GM12864 (cell line): ENCODE measurements at regions not wholly inside any gene's neighbourhood (a gene's known extent, or its start where the extent isn't known, plus 50 kb on each side); places are given as distances from the start of the nearest gene placed in this dataset.

Experiments
- DNase-seq: peaks from one replicate; pipeline ENCODE4 v3.0.0-alpha.2; 2011; ENCODE audit warnings: low read depth
- H3K4me3 ChIP-seq: 2 replicates; pipeline ENCODE4 v1.5.1; 2011; ENCODE audit warnings: mild to moderate bottlenecking, low read depth, low read length, control low read depth
- CTCF ChIP-seq: IDR thresholded peaks from 2 replicates; pipeline ENCODE4 v1.5.1; 2011; ENCODE audit warnings: low read depth, mild to moderate bottlenecking, moderate library complexity, low read length, control low read depth, inconsistent platforms; ENCODE audit errors: missing control alignments

GRCh38 chr15:94584833-94585244, 353.5 kb downstream of the MCTP2 start:
- TF ChIP-seq CTCF = no peak
- no peak overlapping the region for H3K4me3 ChIP-seq
- peak; percentile 10 for DNase-seq

GRCh38 chr15:94586099-94586498, 354.7 kb downstream of the MCTP2 start:
- TF ChIP-seq CTCF = no peak
- no peak overlapping the region for H3K4me3 ChIP-seq
- no peak for DNase-seq

GRCh38 chr15:94587113-94587512, 355.8 kb downstream of the MCTP2 start:
- no peak for DNase-seq
- TF ChIP-seq CTCF = no peak

DNA sequence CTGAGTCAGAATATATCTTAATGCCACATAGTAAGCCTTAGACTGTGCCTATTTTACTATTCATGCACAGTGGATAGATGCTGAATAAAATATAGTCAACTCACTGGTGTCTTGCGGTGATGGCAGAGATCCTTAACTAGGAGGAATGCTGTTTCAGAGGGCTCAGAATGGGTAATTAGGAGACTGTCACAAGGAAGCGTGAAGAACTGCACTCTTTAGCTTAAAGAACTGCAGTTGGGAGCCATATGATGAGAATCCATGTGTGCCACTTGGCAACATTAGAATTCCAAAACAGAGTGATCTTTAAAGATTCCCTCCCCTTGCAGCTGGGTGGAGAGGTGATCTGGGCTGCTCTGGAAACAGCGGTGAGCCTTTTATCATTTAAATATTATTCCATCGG, 357.6 kb downstream of the MCTP2 start:
- no peak for DNase-seq
- H3K4me3 ChIP-seq = no peak overlapping the region
- no peak for TF ChIP-seq CTCF

More at GRCh38 chr15:94587113-94587512, 355.8 kb downstream of the MCTP2 start:
- no peak overlapping the region for H3K4me3 ChIP-seq

DNA sequence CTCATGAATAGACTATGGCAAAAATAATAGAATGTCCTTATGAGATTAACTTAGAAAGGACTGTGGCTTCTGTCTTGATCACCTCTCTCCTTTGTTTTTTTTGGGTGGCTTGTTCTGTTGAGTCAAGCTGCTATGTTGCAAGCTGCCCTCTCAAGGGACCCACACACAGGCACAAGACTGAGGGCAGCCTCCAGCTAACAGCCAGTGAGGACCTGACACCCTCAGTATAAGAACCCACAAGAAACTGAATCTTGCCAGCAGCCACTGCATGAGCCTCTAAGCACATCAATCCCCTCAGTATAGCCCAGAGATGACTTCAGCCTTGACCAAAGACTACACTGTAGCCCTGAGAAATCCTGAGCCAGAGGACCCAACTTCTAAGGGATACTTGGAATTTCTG, 361.1 kb downstream of the MCTP2 start:
- TF ChIP-seq CTCF = no peak
- H3K4me3 ChIP-seq = no peak overlapping the region
- no peak for DNase-seq

DNA sequence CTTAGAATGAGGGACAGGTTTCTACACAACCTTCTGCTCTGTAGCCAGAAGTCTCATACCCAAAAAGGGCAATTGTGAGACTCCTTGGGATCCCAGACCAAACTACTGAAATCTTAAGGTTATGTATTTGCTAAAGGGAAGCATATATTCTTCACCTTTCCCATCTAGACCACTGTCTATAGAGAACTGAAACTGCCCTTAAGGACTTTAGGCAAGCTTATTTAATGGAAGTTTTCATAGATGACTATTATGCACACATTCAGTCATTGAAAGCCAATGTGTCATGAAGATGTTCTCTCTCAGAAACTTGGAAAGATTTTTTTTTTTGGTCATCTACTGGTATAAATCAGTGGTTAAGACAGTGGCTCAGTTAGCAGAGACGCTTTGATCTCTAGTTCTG, 365.3 kb downstream of the MCTP2 start:
- no peak for TF ChIP-seq CTCF
- DNase-seq = no peak

DNA sequence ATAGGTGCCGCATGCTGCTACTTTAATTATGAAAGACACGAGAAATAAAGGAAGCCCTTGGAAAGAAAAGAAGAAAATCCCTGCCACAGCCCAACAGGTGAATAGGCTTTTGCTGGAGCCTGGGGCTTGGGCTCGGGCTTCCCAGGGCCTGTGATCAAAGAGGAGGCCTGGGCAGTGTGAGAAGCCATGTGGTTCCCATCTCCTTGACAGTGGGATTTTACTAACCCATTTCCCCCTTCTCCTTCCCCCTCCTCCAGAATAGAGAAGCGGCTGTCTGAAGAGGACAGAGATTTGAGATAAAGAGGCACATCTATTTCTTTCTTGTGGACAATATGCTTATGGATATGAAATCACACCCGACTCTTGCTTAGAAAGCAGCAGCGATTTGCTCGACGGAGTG, 369.1 kb downstream of the MCTP2 start:
- no peak overlapping the region for H3K4me3 ChIP-seq
- no peak for DNase-seq
- TF ChIP-seq CTCF = no peak

More for the DNA sequence above, 365.3 kb downstream of the MCTP2 start:
- H3K4me3 ChIP-seq = no peak overlapping the region
